ENCODE measurements at regions not wholly inside any gene's neighbourhood (a gene's known extent, or its start where the extent isn't known, plus 50 kb on each side); places are given as distances from the start of the nearest gene placed in this dataset.
"Not testable (repeated sequence)": the region's sequence is repeated elsewhere in the genome, so short reads cannot be mapped to it uniquely, and the experiment has no call there.

DNA sequence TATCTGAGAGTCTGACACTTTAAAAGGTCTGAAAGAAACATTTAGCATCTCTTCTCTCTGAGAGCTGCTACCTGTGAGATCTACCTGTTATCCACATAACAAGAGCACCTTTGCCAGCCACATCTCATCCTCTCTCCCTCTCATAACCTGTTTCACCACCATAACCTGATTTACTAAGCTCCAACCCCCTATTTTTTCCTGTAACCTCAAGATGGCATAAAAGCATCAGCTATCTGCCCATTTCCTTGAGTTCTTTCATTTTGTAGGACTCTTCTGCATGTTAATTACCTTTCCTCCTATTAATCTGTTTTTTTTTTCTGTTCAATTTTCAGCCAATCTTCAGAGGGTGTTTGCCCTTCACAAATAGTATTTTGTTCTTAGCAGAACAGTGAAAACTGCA, 136.5 kb upstream of the KCNK1 start:
- no peak for DNase-seq

DNA sequence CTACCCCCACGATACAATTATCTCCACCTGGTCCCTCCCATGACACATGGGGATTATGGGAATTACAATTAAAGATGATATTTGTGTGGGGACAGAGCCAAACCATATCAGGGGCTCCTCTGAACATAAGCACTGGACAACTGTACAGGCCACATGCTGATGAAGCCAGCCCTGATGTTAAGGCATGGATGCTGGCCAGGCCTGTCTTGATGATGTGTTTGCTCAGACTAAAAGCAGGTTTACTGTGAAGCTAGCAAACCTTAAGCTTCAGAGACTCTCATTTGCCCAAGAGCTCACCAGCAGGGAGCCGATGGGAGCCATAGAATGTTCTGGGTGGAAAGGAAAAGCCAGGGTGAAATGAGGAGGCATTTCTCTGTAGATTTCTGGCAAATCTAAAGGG, 135.3 kb upstream of the KCNK1 start:
- no peak for DNase-seq

DNA sequence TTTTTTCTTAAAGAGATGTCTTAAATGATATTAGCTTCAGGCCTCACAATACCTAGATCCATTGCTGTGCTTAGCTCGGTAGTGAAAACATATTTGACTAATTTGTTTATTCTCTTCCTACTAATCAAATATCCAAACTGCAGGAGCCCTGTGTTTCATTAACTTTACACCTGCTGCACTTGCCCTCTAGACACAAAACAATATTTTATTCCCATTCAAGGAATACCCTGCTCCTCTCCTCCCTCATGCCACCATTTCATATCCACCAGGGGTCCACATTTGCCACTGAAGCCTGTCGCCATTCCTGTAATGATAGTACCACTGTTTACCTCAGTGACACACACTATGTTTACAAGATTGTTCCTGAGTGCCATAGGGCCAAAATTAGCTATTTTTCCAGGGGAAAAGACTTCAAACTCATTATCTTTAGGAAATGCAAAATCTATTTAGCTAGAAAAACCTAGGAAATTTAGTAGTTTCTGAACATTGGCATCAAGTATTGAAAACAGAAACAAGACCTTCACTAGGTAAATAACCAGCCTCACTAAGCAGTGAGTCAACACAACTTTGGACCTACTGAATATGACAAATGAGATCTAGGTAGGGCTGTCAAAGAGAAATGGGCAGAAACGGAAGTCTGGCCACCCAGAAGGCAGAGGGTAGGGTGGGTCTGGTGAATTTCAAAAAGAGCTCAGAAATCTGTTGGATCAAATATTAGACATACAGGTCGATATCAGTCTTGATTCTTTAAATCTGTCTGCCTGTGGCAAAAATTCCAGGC, 134.6 kb upstream of the KCNK1 start:
- no peak for DNase-seq

- no peak for DNase-seq
These were observed 133.7 kb upstream of the KCNK1 start for GRCh38 chr1:233480198-233480597.

GRCh38 chr1:233482388-233482787, 131.5 kb upstream of the KCNK1 start:
- no peak for DNase-seq

- no peak for DNase-seq
These were observed 128.5 kb upstream of the KCNK1 start for GRCh38 chr1:233485385-233485784.

- DNase-seq, result no peak
These were observed 128.0 kb upstream of the KCNK1 start for GRCh38 chr1:233485809-233486398.

DNA sequence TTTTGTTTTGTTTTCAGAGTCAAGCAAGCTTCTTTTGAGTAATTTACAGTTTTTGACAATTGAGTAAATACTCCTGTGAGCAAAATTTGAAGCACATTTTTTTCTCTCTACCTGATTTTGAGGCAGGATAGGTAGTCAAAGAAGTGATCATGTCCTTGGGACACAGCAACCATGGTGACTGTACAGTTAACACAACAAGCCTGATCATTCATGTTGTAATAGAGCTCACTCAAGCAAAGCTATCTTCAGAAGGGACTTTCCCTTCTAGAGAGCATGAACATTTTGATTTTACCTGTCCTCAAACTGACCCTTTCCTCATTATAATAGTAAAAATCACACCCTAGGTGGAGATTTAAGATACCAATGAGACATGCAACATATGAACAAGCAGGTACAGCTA, 126.5 kb upstream of the KCNK1 start:
- DNase-seq, result no peak

GRCh38 chr1:233489411-233489810, 124.5 kb upstream of the KCNK1 start:
- no peak for DNase-seq

- DNase-seq, result no peak
These were observed 123.4 kb upstream of the KCNK1 start for GRCh38 chr1:233490488-233490887.

- DNase-seq, result no peak
These were observed 121.8 kb upstream of the KCNK1 start for GRCh38 chr1:233491953-233492620.

- DNase-seq, result peak; percentile 46 to 60
These were observed 116.9 kb upstream of the KCNK1 start for GRCh38 chr1:233496993-233497392.

- DNase-seq, result no peak
These were observed 116.2 kb upstream of the KCNK1 start for GRCh38 chr1:233497679-233498078.

GRCh38 chr1:233500106-233500505, 113.8 kb upstream of the KCNK1 start:
- DNase-seq, result no peak

- no peak for DNase-seq
These were observed 110.4 kb upstream of the KCNK1 start for GRCh38 chr1:233503366-233503954.

GRCh38 chr1:233505130-233505529, 108.8 kb upstream of the KCNK1 start:
- DNase-seq, result no peak

- not testable (repeated sequence) for DNase-seq
These were observed 108.0 kb upstream of the KCNK1 start for GRCh38 chr1:233505889-233506288.

DNA sequence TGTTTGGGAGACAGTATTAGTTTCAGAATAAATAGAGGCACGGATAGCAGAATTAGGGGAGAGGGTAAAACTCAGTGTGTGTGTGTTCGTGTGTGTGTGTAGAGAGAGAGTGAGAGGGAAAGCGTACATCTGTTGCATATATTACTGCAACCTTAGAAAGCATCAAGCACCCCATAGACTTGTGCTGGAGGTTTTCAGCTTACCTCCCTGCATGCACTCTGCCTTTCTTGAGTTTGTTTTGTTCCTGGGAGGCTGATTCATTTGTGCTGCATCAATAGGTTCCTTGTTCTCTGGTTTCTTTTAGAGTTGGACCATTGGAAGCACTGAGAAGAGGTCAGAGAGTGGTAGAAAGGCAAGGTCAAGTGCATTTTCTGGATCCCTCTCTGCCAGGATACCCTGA, 104.4 kb upstream of the KCNK1 start:
- no peak for DNase-seq

- no peak for DNase-seq
These were observed 101.4 kb upstream of the KCNK1 start for GRCh38 chr1:233512538-233512937.

- peak in 1 of 2 donors; percentile 30 for DNase-seq
These were observed 100.5 kb upstream of the KCNK1 start for GRCh38 chr1:233513431-233513830.

DNA sequence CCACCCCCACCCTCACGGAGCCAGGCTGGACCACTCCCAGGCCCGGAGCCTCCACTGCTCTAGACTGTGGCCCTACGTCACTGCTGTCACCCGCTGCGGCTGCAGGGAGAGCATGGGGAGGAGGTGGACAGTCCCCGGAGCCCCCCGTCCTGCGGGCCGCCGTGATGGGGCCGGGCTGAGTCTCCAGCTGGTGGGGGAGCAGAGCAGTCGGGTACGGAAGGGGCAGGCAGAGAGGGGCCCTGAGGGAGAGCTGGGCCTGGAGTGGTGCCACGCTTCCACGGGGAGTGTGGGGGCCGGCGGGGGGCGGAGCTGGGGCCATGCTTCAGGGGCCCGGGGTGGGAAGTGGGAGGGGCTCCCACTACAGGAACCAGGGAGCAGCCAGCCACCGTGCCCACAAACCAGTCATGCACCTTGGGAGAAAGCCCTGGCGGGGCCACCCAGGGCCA, 98.9 kb upstream of the KCNK1 start:
- no peak for DNase-seq

- no peak for DNase-seq
These were observed 97.2 kb upstream of the KCNK1 start for GRCh38 chr1:233516732-233517131.

DNA sequence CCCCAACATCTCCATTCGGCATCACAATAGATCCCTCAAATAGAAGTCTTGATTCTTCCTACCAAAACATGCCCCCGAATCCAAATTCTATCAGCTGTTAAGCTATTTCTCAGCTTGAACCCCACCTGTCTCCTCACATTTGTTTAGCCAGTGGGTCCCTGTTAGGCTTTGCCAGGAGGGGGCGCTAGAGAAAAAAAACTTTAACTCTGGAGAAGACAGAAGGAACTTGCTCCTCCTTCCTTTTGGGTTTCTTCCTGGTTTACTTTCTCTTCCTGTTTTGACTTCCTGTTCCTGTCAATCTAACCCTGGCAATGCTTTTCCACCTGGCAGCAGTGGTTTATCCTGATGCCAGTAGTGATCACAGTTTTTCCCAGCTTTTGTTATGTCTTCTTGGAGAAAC, 95.6 kb upstream of the KCNK1 start:
- peak; percentile 10 to 58 for DNase-seq
